Stimulated activated CD8-positive, alpha-beta memory T cell treated with anti-CD3 and anti-CD28 coated beads, Interleukin-7, amount 100 ng/mL, for 1 hour (primary cell): ENCODE measurements at regions not wholly inside any gene's neighbourhood (a gene's known extent, or its start where the extent isn't known, plus 50 kb on each side); places are given as distances from the start of the nearest gene placed in this dataset.

ENCODE experiments used
- DNase-seq, 2 donors: peaks; one replicate each; pipeline ENCODE4 v3.0.0-alpha.2; 2020; ENCODE audit warnings: low read depth in 2 of 2

DNA sequence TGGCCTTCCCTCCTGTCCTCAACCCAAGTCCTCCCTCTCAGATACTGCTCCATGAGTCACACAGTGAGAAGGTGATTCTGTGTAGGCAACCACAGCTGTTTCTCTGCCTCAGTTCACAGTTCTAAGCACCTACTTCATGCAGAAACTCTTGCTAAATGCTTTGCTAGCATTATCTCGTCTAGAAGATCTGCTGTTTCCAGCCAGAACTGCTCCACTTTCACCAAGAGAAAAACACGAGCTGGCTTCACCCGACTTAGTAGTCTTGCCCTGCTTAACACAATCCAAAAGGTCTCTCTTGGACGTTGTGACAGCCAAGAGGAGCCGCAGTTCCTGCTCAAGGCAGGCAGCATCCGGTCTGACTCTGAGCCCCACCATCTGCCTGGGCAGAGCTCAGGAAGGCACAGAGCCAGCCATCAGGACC, 272.1 kb downstream of the UACA start:
- DNase-seq, result no peak

DNA sequence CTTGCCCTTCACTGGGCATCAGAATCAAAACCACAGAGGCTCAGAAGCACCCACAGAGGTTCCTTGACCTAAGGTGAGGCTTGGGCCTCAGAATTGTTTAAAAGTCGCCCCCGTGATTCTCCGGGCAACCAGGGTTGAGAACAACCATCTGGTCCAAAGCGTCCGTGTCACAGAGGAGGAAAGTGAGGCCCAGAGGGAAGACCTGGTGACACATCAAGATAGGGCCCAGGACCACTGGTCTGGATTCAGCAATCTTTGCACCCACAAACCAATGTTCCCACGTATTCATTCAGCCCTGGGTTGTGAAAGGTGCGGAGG, 272.6 kb downstream of the UACA start:
- no peak for DNase-seq

DNA sequence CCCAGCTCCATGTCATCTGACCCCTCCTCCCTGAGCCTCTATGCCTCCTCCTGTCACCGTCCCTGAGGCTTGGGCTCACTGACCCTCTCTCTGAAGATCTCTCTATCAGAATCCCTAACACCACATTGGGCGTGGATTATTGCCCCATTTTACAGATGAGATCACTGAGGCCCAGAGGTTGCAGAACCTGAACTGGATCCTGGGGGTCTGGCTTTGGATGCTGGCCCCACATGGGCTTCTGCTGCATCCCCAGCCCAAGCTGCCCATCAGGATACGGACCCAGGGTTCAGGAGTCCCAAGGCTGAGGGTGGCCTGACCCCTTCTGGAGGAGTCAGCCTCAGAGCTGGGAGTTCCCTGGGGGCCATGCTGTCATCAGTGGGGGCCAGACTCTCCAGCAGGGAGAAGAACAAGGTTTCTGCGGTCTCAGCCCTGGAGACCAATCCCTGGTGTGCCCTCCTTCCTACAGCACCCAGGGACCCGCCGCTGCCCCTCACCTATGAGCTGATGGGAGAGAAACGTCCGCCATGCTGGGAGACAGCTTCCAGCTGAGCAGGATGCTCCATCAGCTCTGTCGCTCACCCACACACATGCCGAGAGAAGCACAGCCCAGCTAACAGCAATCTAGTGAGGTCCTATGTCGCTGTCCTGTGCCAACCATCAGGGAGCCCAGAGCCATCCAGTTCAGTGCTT, 273.1 kb downstream of the UACA start:
- no peak for DNase-seq

DNA sequence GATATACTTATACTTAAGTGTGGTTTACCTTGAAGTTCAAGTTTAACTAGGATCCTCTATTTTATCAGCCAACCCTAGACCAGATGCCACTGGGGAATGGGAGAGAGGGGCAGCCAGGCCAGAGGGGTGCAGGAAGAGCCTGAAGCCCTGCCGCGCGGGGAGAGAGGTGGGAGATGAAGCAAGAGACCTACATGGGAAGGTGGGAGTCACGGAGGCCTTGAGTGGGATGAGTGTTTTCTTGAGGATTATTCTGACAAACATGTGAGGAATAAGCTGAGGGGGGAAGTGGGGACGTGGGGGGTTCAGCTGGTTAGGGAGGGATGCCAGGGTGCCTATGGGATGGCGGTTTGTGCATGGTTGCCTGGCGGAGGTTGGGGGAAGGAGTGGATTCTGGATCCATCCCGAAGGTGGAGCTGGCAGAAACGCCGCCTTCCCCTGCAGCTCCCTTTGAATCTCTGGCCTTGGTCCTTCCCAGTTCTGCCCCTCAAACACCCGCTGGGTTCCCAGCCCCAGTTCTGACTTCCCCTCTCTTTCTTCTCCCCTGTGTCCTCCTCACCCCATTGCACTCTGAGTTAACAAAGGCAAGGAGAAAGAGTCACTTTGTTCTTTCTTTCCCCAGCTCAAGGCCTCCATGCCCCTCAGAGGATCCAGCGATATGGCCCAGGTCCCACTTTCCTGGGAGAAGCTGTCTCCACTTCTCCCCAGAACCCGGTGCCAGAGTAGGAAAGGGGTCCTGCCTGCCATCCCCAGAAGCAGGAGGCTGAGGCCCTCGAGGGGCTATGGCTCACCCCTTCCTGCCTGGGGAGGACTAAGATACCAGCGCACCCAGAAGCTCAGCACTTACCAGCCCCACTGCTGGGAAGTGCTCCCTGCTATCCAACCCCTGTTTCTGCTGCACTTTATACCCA, 274.2 kb downstream of the UACA start:
- DNase-seq, result no peak

DNA sequence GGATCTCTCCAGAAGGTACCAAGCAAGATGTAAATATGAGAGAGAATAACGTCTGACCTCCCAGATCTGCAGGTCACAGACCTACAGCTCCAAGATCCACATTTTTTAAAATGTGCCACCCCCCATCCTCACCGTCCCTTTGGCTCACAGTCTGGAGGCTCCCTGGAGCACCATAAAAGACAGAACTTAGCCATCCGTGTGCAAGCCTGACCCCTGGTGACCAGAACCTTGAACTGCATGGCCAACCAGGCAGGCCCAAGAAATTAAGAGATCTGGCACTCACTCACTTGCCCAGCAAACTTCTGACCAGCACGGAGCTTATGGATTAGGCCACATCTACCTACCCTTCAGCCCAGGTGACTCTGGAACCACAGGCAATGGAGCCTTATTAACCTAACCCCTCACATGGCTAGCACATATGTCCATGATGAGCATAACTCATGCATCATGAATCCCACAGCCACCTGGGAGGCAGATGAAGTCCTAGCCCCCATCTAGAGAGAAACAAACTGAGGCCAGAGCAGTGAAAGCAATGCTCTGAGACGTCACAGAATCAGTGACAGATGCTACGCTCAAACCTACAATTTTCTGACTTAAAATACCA, 275.3 kb downstream of the UACA start:
- DNase-seq, result peak; percentile 52 to 55

DNA sequence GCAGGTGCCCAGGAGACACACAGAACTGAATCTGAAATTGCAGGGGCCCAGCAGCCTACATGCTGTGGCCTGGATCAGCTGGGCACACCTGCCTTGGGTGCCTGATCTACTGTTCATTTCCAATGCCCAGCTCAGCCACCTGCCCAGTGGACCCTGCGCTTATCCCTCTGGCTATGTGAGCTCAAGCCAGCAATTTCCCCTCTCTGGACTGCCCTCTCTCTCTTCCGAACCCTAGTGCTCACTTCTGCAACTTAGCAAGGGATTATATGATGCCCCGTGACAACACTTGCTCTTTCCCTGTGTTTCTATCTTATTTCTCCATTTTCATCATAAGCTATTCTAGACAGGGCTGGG, 276.0 kb downstream of the UACA start:
- no peak for DNase-seq

DNA sequence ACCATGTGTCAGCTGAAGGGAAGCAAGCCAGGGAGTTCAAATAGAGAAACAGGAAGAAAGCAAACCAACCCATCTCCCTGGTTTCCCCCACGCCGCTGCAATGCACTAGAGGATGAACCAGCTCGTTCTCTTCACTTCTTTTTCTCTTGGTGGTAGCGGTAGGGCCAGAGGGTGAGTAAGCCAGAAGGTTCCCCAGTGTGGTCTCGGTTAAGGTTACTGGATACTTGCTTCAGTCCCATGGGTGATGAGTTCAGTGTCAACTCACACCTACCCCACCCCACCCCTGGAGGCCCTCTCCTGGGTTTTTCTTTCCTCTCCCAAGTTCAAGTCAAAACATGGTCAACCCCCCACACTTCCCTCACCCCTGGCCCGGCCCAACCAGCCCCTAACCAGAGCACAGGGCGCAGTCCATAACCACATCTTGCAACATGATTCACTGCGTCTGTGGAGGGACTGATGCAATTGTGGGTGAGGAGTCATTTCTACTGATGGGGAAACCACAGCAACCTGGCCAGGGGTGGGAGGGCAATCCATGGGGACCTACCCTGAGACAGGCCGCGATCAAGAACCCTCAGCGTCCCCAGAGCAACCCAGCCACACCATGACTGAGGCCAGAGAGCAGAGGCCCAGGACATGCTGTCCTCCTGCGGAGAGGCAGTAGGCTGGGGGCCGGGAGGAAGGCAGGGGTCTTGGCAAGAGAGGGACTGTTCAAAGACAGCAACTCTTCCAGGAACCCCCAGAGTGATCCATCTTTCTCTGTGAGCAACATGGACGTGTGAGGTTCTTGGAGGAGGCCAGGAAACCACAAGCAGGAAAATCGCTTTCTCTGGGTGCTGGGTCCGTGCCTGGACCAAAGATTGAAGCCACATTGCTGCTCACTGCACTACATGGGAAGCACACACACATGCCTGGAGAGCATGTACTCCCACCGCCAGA, 276.6 kb downstream of the UACA start:
- DNase-seq, result peak in 1 of 2 donors; percentile 45

DNA sequence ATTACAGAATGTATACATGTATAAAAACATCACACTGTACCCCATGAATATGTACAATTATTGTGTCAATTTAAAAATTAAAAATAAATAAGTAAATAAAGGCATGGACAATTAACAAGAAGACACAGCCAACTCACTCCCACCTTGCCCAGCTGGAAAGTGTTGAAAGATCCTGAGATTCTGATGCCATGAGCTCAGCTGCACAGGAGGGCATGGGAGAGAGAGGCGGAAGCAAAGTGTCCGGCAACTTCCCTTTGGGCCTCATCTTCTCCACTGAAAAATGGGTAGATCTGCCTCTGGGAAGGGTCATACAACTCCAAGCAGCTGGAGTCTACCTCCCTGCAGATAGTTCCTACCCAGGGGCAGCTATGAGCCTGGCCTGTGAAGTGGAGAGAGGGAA, 277.3 kb downstream of the UACA start:
- no peak for DNase-seq

DNA sequence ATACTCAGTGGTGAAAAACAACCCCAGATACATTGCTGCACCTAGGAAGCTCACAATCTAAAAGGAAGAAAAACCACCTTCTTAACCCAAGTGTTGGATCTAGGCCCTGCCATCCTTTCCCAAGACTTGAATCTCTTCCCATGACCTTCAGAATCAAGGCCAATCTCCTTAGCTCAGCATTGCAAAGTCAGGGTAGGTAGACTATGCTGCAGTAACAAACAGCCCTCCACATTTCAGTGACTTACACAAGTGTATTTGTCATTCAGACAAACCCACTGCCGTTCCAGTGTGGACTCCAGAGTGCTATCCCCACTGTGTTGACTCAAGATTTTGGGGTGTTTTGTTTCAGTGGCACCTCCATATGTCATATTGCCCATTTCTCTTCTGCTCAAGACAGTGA, 278.4 kb downstream of the UACA start:
- DNase-seq, result no peak

DNA sequence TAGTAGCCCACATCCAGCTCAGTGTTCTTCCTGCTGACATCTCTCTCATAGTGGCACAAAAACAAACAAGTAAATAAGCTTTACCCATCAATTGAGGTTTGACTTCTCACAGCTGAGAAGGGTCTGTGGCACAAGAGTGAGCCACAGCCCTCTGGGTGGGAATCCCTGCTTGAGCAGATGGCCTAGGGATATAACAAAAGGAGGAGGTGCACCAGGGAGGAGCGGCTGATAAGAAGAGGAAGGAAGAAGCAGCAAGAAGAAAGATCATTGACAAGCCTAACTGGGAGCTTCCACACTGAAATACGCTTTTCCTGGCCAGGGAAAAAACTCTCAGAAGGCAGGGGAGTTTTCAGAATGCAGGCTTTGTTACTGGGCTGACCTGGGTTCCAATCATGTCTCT, 279.8 kb downstream of the UACA start:
- no peak for DNase-seq

DNA sequence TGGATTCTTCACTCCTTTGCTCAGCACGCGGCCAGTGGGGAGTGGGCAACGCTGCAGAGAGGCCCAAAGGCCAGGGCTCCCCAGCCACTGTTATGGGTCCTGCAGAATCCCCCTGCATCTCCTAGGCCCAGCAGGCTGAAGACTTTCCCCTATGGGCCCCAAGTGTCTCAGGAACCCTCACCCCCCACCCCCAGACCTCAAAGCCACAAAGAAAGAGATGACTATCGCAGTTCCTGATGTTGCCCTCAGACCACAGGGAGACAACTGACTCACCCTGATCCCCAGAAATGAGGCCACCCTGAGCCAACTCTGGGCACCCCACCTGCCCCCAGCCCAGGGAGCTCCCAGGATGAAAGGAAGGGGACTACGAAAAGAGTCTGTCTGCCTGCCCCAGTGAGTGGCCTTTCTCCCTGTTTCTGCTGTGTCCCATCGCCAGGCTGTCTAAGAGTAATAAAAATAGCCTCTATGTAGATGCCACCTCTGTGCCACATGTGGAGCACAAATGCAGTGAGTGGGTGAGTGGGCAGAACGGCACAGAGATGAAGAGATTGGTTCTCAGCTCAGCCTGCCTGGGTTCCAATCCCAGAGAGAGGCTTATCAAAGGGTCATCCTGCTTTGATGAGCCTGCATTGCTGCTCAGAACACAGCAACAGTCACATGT, 283.0 kb downstream of the UACA start:
- peak in 1 of 2 donors; percentile 31 for DNase-seq

DNA sequence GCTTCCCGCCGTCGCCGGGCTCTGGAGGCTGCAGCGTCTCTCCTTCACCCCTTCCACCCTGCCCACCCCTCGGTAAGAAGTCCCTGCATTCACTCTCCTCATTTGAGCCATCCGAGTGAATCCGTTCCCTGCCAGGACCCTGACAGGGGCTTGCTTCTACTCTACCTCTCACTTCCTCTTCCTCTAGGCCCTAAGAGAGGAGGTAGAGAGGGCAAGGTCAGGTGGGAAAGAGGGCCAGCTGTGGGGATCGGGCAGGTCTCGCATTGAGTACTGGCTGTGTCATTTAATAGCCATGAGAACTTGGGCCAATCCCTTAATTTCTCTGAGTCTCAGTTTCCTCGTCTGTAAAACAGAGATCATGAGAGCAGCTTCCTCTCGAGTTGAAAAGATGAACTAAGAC, 283.6 kb downstream of the UACA start:
- DNase-seq, result no peak

DNA sequence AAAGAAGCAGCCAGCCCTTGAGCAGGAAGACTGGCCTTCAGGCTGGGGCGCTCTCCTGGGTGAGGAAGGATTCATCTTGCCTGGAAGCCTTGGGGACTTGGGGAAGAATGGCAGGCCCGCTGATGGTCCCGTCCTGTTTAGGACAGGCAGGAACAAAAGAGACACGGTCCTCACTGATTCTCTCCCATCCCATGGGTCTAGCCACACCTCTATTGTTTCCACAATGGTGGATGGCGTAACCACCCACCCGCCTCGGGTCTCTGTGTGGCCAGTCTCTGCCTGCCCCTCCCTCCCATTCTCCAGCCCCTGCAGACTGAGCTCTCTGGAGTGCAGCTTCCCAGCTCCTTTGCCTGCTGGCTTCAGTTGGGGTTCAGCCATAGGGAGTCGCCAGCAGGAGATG, 284.3 kb downstream of the UACA start:
- no peak for DNase-seq

DNA sequence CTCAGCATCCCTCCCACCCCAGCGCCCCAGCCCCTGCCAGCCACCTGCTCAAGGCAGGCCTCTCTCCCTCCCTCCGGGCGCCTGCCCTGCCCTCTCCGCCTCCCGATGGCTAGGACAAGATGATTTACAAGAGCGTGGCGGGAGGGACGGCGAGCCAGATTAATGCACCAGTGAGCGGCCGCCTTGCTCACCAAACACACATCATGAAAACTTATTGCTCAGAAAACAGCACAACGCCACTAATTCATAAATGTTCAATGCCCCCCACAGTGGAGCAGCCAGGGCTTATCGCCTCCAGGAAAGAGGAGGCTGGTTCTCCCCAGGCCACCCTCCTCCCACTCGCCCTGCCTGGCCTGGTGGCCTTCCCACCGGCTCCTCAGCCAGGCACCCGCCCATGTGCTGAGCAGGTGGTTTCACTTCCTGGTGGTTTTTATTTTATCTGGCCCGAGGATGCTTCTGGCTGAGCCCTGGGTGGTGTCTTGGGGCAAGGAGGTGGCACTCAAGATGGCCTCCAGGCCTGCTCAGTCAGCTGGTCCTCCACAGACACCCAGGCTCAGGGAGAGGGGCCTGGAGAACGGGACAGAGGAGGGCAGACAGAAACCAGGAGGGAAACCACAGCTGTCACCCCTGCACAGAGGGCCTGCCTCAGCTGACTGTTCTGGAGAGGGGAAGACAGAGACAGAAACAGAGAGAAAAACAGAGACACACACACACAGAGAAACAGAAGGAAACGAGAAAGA, 284.9 kb downstream of the UACA start:
- DNase-seq, result no peak

DNA sequence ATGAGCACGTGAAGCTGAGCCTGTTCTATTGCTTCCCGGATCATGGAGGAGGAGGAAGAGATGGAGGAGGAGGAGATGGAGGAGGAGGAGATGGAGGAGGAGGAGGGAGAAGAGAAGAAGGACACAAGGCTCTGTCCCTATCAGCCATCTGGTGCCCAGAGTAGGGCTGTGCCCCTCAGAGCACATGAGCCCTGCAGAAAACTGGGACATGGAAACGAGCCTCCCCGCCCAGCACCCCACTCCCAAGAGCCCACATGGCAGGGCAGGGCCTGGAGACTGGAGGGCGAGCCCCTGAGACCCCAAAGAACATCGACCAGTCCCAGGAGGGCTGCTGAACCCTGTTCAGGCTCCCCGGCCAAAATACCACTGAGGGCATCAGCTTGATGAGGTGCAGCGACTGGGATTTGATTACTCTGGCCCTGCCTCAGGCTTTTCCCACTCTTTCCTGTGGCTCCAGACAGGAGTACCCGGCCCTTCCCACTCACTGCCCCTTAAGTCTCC, 285.6 kb downstream of the UACA start:
- no peak for DNase-seq

DNA sequence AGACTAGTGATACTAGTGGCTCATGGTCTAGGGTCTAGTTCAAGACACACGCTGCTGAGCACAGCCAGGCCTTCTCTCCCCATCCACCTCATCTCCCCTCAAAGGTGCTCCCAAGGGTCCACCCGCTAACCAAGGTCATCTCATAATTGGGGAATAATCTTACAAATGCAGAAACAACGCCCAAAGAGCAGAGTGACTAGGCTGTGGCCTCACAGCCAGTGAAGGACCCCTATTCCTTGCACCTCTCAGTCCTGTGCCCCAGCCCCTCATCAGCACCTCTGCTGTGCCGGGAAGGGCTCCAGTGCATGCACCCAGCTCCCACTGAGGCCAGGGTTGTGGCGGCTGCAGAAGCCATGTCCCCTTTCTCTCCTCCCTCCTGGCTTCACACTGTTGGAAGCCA, 286.9 kb downstream of the UACA start:
- DNase-seq, result no peak

DNA sequence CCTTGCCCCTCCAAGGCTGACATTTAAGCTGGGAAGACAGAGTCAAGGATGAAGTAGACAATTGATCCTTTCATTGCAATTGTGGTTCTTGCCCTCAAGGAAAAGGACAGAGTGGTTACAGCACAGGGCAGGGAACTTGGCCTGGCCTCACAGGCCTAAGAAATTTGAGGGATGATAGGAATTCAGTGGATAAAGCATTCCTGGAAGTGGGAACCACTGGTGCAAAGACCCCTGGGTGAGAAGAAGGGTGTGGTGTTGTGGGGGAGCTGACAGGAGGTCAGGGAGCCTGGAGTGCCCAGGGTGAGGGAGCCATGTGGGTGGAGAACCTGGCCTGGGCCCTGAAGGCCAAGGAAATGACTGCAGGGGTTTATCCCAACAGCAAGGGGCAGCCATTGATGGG, 287.4 kb downstream of the UACA start:
- no peak for DNase-seq

DNA sequence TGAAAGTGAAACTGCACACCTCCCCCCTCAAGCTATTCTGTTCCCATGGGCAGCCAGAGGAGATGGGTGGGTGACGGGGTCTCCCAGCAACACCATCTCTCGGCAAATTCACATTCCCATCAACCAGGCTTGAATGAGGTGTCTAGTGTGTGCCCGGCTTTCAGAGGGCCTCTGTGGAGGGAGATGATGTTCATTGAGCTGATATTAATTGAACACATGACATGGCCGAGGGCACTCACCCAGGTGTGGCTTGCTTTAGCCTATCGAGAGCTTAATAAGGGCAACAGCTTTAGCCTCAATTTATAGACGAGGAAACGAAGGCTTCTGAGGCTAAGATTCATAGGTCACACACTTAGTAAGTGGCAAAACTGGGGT, 288.0 kb downstream of the UACA start:
- DNase-seq, result no peak

DNA sequence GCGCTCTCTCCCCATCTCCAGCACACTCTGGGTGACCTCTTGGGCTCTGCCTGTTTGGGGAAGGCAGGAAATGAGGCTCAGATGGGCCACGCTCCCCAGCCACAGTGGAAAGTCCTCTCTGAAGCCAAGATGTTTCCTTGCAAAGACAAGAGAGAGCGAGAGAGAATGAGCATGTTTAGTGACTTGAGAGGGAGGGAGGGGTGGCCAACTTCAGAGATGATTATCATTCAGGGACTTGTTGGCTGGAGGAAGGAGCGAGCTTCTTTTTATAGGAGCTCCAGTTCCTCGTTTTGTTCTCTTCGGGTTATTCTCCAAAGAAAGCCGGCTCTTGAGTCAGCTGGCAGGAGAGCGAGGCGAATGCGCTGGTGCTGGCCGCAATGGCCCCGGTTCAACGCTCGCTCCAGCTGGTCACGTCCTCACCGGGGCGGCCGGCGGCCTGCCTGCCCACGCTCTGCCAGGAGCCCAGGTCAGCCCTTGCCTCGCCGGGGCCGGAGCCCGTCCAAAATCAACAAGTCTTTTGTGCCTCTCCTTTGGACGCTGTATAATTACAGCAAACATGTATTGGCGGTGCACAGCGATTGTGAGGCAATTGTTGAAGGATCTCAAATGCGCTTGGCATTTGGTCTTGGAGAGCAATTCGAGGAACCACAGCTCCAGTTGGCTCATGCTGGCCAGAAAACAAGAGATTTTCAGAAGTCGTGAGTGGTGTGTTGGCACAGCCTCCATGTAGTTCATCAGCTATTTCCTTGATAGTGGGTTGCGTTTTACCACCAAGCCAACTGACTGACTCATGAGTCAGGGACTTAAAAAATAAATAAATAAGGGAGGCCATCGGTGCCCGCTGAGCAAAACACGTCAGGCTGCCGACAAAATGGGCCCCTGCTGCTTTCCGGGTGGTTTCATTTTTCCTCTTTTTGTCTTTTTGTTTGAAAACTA, 288.6 kb downstream of the UACA start:
- no peak for DNase-seq
